ENCODE measurements at regions not wholly inside any gene's neighbourhood (a gene's known extent, or its start where the extent isn't known, plus 50 kb on each side); places are given as distances from the start of the nearest gene placed in this dataset.

GRCh38 chr18:55735199-55735855 lies 147.3 kb upstream of the TCF4 start (continued):
- TF ChIP-seq ATF2 (CRISPR knock-in tag; IDR thresholded peaks at IDR 0.05) (no peak), DLX4 (CRISPR knock-in tag; IDR thresholded peaks at IDR 0.05) (no peak), TAL1 (IDR thresholded peaks at IDR 0.05) (peak; percentile 77), HMBOX1 (IDR thresholded peaks at IDR 0.05) (peak; percentile 73), CBX3 (IDR thresholded peaks at IDR 0.05; ENCODE audit: borderline replicate concordance in 1 of 2, low read length in 2 of 2) (no peak), PBX2 (CRISPR knock-in tag; IDR thresholded peaks at IDR 0.05; ENCODE audit: low read depth) (0 out of 2 replicates have a peak, but pooled peaks have one; percentile 8), PBX2 (tag; conservative IDR thresholded peaks at IDR 0.05; ENCODE audit: low read depth) (peak; percentile 86), SNIP1 (IDR thresholded peaks at IDR 0.05; ENCODE audit: low read depth) (no peak), FOXK2 (conservative IDR thresholded peaks at IDR 0.05 in 1 of 2, IDR thresholded peaks at IDR 0.05 in 1 of 2; ENCODE audit: low read depth in 2 of 2) (peak in 1 of 2 experiments; percentile 56; a peak in 2 of 4 replicates), IFI16 (CRISPR knock-in tag; IDR thresholded peaks at IDR 0.05) (no peak), OTX1 (CRISPR knock-in tag; IDR thresholded peaks at IDR 0.05) (no peak), USF1 (CRISPR knock-in tag; IDR thresholded peaks at IDR 0.05) (no peak), GABPA (tag; conservative IDR thresholded peaks at IDR 0.05; ENCODE audit: low read depth) (no peak), PRPF4 (IDR thresholded peaks at IDR 0.05; ENCODE audit: insufficient read depth, low read depth, low read length, poor library complexity, severe bottlenecking) (no peak), NFYB (IDR thresholded peaks at IDR 0.05; ENCODE audit: extremely low read depth, insufficient read length) (no peak), FOXA3 (CRISPR knock-in tag; conservative IDR thresholded peaks at IDR 0.05 in 1 of 2, IDR thresholded peaks at IDR 0.05 in 1 of 2) (peak; percentile 69 to 87), CTBP1 (IDR thresholded peaks at IDR 0.05; ENCODE audit: borderline replicate concordance) (peak; percentile 43; the same call in 1 of the 2 replicates), RBM34 (IDR thresholded peaks at IDR 0.05; ENCODE audit: borderline replicate concordance, insufficient read depth, low read length) (no peak), EGR1 (conservative IDR thresholded peaks at IDR 0.05) (no peak), LEF1 (IDR thresholded peaks at IDR 0.05) (peak; percentile 58; the same call in 1 of the 2 replicates), SMARCA4 (IDR thresholded peaks at IDR 0.05) (peak; percentile 63; the same call in 1 of the 2 replicates), MEIS2 (IDR thresholded peaks at IDR 0.05; ENCODE audit: partially characterized antibody) (peak; percentile 96), ZNF12 (CRISPR knock-in tag; IDR thresholded peaks at IDR 0.05) (no peak), BACH1 (tag; IDR thresholded peaks at IDR 0.05) (no peak)
